B cell (primary cell): ENCODE measurements at regions not wholly inside any gene's neighbourhood (a gene's known extent, or its start where the extent isn't known, plus 50 kb on each side); places are given as distances from the start of the nearest gene placed in this dataset.

Source experiments
- ATAC-seq: fragments of 200-7000 bp; cut with Tn5 transposase; one replicate; pipeline ENCODE4 v1.10.0; 2021; ENCODE audit warnings: low read depth, mild to moderate bottlenecking, moderate number of reproducible peaks, moderate library complexity
- CTCF ChIA-PET: fragments of 350-600 bp; sonication (Branson Sonifier 250); formaldehyde crosslinking; loops from one replicate; lab custom pipeline; 2021; ENCODE audit warnings: antibody characterized with exemption, inconsistent platforms; lab: Charles Lee
- POLR2A ChIA-PET: fragments of 350-600 bp; sonication (Branson Sonifier 250); formaldehyde crosslinking; loops from one replicate; lab custom pipeline; 2021; ENCODE audit warnings: antibody characterized with exemption; lab: Charles Lee
- DNase-seq: peaks from one replicate; pipeline ENCODE4 v3.0.0; 2013
- H2AFZ ChIP-seq: 2 replicates; pipeline ENCODE4 v1.6.1; 2012; ENCODE audit warnings: mild to moderate bottlenecking, low read depth, low read length; ENCODE audit not compliant: insufficient read depth, poor library complexity, severe bottlenecking
- H3K27ac ChIP-seq, 2 donors: 1 replicate in 1 of 2; 2 replicates in 1 of 2; pipeline ENCODE4 v1.5.1; 2012 to 2013; ENCODE audit warnings: low read length in 2 of 2, mild to moderate bottlenecking in 2 of 2, moderate library complexity in 1 of 2
- H3K27me3 ChIP-seq, 4 experiments: fragments of 200-600 bp in 1 of 4; sonication (generic) in 1 of 4; replicated peaks in 1 of 4; 1 replicate in 2 of 4; 2 replicates in 2 of 4; pipeline versions ENCODE4 v1.6.1 to v1.7.0; 2013 to 2016; ENCODE audit warnings: low read length in 3 of 4, mild to moderate bottlenecking in 2 of 4, mixed read lengths in 1 of 4, moderate library complexity in 1 of 4; ENCODE audit not compliant: insufficient read depth in 4 of 4, control insufficient read depth in 3 of 4; ENCODE audit errors: control extremely low read depth in 1 of 4
- H3K36me3 ChIP-seq, 2 experiments: replicated peaks in 1 of 2; 1 replicate in 1 of 2; 2 replicates in 1 of 2; pipeline versions ENCODE4 v1.6.1 to v1.7.1; 2013; ENCODE audit warnings: low read length in 1 of 2; ENCODE audit not compliant: insufficient read depth in 2 of 2, control insufficient read depth in 1 of 2; ENCODE audit errors: control extremely low read depth in 1 of 2, extremely low read depth in 1 of 2
- H3K4me1 ChIP-seq, 2 donors: fragments of 200-600 bp in 1 of 2; sonication (generic) in 1 of 2; 1 replicate in 1 of 2; 2 replicates in 1 of 2; pipeline versions ENCODE4 v1.5.1 to v1.6.1; 2013 to 2017; ENCODE audit warnings: low read length in 2 of 2; ENCODE audit not compliant: control insufficient read depth in 2 of 2, insufficient read depth in 2 of 2
- H3K4me2 ChIP-seq: replicated peaks from 2 replicates; pipeline ENCODE3; 2012; ENCODE audit warnings: mild to moderate bottlenecking, low read depth, low read length; ENCODE audit not compliant: poor library complexity, severe bottlenecking
- H3K4me3 ChIP-seq, 5 experiments: fragments of 200-600 bp in 1 of 5; sonication (generic) in 1 of 5; 1 replicate in 3 of 5; 2 replicates in 2 of 5; pipeline versions ENCODE4 v1.5.1 to v1.7.0; 2011 to 2016; ENCODE audit warnings: low read length in 4 of 5, mild to moderate bottlenecking in 4 of 5, low read depth in 2 of 5, control low read depth in 1 of 5, moderate library complexity in 1 of 5; ENCODE audit not compliant: insufficient read depth in 1 of 5; ENCODE audit errors: control extremely low read depth in 1 of 5, extremely low read depth in 1 of 5
- H3K79me2 ChIP-seq: fragments of 200-600 bp; sonication (generic); one replicate; pipeline ENCODE4 v1.6.0; 2016; ENCODE audit warnings: low read length; ENCODE audit not compliant: control insufficient read depth, insufficient read depth
- H3K9ac ChIP-seq: fragments of 200-600 bp; sonication (generic); 2 replicates; pipeline ENCODE4 v1.6.1; 2017; ENCODE audit warnings: mild to moderate bottlenecking, low read length, moderate library complexity
- H3K9me3 ChIP-seq, 3 donors: one replicate each; pipeline versions ENCODE4 v1.6.1 to v1.7.1; 2013; ENCODE audit warnings: low read length in 2 of 3; ENCODE audit not compliant: control insufficient read depth in 2 of 3, insufficient read depth in 1 of 3; ENCODE audit errors: control extremely low read depth in 1 of 3
- H4K20me1 ChIP-seq: 2 replicates; pipeline ENCODE4 v1.6.0; 2012; ENCODE audit warnings: mild to moderate bottlenecking, low read length; ENCODE audit not compliant: insufficient read depth, control insufficient read depth, poor library complexity, severe bottlenecking
- H3K27ac Mint-ChIP-seq: one replicate; pipeline ENCODE4 v1.8.0; 2021; ENCODE audit warnings: mixed read lengths
- H3K27me3 Mint-ChIP-seq: one replicate; pipeline ENCODE4 v1.8.0; 2021; ENCODE audit warnings: mixed read lengths
- H3K4me1 Mint-ChIP-seq: one replicate; pipeline ENCODE4 v1.8.0; 2021; ENCODE audit warnings: mixed read lengths
- H3K4me3 Mint-ChIP-seq: one replicate; pipeline ENCODE4 v1.8.0; 2021; ENCODE audit warnings: mixed read lengths
- H3K9me3 Mint-ChIP-seq: one replicate; pipeline ENCODE4 v1.8.0; 2022; ENCODE audit warnings: mixed read lengths; ENCODE audit not compliant: insufficient read depth
- CTCF ChIP-seq: fragments of 200-600 bp; IDR thresholded peaks from one replicate; pipeline ENCODE4 v1.8.0; 2022; ENCODE audit warnings: antibody characterized with exemption, mild to moderate bottlenecking
- EZH2 ChIP-seq: IDR thresholded peaks from 2 replicates; pipeline ENCODE4 v1.6.1; 2012; ENCODE audit warnings: borderline replicate concordance, low read depth, mild to moderate bottlenecking, moderate library complexity, low read length; ENCODE audit not compliant: insufficient read depth, poor library complexity, severe bottlenecking
- WGBS: methylation state at CpG from one replicate; pipeline ENCODE4 v1.1.5; 2013; ENCODE audit warnings: missing lambda C conversion rate; ENCODE audit not compliant: insufficient coverage; 5-methylcytosine and 5-hydroxymethylcytosine counted together
- intact Hi-C: fragments of 100-400 bp; cut with micrococcal nuclease; formaldehyde crosslinking; loops from one replicate; pipeline ENCODE4 v1.10.0; 2022

DNA sequence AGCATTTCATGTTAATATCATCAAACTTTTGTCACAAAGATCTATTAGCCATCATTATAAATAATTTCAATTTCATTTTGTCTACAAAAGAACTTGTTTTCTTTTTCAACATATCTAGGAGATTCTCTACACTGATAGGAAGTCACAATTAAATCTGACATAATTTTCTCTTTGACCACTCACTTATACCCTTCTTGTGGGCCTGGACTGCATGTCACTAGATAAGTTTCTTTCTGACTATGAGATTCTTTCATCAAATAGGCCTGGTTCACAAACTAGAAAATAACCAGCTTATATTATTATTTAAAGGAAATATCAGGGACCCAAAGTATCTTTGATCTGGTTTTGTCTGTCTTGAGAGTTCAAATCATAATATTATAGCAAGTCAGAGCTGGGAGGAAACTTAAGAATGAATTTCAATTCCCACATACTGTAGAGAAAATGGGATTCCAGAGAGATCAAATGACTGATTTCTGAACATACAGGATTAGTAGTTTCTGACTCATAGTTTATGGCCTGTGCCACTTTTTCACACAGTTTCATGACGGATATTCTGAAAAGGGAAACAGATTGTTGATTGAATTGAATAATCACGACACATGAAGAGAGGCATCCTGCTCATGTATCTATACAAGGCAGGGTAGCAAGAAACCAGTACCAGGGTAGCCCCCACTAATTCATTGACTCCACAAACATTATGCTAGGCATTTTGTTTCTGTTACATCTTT, 355.8 kb downstream of the GPATCH2 start:
- Mint-ChIP-seq H3K4me1 (no peaks in the 10 kb centered on the region), H3K9me3 (no peaks in the 10 kb centered on the region), H3K27ac (no peak overlapping the region), H3K4me3 (no peak overlapping the region), H3K27me3 (no peaks in the 10 kb centered on the region)
- DNase-seq (no peak), ATAC-seq (no peak)
- Histone ChIP-seq H3K36me3 (no peaks in the 10 kb centered on the region), H3K79me2 (no peaks in the 10 kb centered on the region), H4K20me1 (no peaks in the 10 kb centered on the region), H2AFZ (no peak overlapping the region), H3K4me2 (no peak overlapping the region), H3K9me3 (no peaks in the 10 kb centered on the region), H3K27ac (no peak overlapping the region), H3K4me3 (no peak overlapping the region), H3K27me3 (no peaks in the 10 kb centered on the region), H3K9ac (no peak overlapping the region), H3K4me1 (no peaks in the 10 kb centered on the region)
- intact Hi-C loops, result no loop called here
- ChIA-PET CTCF (no interaction called here), POLR2A (no interaction called here)
- WGBS, result 60% methylated on average over 1 of the region's 2 CpGs
- TF ChIP-seq CTCF, result no peak
- no peak for TF ChIP-seq EZH2

- Histone ChIP-seq H3K27me3 (no peaks in the 10 kb centered on the region), H3K4me1 (no peaks in the 10 kb centered on the region), H2AFZ (no peak overlapping the region), H3K9me3 (no peaks in the 10 kb centered on the region), H3K4me3 (no peak overlapping the region), H3K27ac (no peak overlapping the region), H3K4me2 (no peak overlapping the region), H4K20me1 (no peaks in the 10 kb centered on the region), H3K79me2 (no peaks in the 10 kb centered on the region), H3K36me3 (no peaks in the 10 kb centered on the region), H3K9ac (no peak overlapping the region)
- H3K27ac Mint-ChIP-seq, result no peak overlapping the region
- ChIA-PET POLR2A (no interaction called here), CTCF (no interaction called here)
- ATAC-seq (no peak), DNase-seq (no peak)
- intact Hi-C loops, result no loop called here
- TF ChIP-seq CTCF (no peak), EZH2 (no peak)
- no peak overlapping the region for H3K4me3 Mint-ChIP-seq
- H3K27me3 Mint-ChIP-seq, result no peaks in the 10 kb centered on the region
- no peaks in the 10 kb centered on the region for H3K4me1 Mint-ChIP-seq
- H3K9me3 Mint-ChIP-seq, result no peaks in the 10 kb centered on the region
Measured at GRCh38 chr1:217274416-217274815, 356.5 kb downstream of the GPATCH2 start.
